RKO (cell line): ENCODE measurements at regions not wholly inside any gene's neighbourhood (a gene's known extent, or its start where the extent isn't known, plus 50 kb on each side); places are given as distances from the start of the nearest gene placed in this dataset.
"Not testable (repeated sequence)": the region's sequence is repeated elsewhere in the genome, so short reads cannot be mapped to it uniquely, and the experiment has no call there.

Source experiments
- DNase-seq: peaks from one replicate; pipeline ENCODE4 v3.0.0-alpha.2; 2016; ENCODE audit warnings: low spot score

GRCh38 chr14:35940291-35940690, 114.2 kb downstream of the BRMS1L start:
- no peak for DNase-seq

GRCh38 chr14:35938770-35939169, 112.6 kb downstream of the BRMS1L start:
- DNase-seq, result no peak

DNA sequence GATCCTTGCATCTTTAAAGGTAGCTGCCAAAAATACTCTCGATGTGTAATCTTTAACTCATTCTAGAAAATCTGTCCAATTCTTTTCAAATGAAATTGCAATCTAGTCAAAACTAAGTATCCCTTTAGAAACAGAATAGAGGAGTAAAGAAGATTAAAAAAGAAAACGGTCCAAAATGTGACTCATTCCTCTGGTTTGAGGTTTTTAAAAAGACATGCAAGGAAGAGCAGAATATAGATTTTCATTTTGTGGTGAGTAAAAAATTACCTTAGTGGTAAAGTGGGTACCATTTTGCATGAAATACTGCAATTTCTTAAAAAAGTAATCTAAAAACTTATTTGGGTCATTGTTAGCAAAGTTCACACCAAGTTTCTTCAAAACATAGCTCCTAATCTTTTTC, 108.4 kb downstream of the BRMS1L start:
- no peak for DNase-seq

- DNase-seq, result no peak
Measured at GRCh38 chr14:35932659-35933159, 106.6 kb downstream of the BRMS1L start.

DNA sequence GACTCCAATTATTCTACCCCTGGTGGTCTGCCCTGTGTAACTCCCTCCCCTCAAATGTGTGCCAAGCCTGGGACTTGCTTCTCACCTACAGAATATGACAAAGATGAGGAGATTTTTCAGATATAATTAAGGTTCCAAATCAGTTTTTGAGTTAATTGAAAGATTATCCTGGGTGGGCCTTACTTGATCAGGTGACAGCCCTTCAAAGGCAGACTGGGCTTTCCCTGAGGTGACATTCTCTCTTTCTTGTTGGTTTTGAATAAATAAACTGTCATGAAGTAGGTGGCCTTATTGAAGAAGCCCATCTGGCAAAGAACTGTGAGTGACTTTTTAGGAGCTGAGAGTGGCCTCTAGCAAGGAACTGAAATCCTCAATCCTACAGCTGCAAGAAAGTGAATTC, 106.0 kb downstream of the BRMS1L start:
- no peak for DNase-seq

- DNase-seq, result no peak
Measured at GRCh38 chr14:35931346-35931745, 105.2 kb downstream of the BRMS1L start.

- no peak for DNase-seq
Measured at GRCh38 chr14:35929186-35929585, 103.0 kb downstream of the BRMS1L start.

GRCh38 chr14:35927727-35928126, 101.6 kb downstream of the BRMS1L start:
- peak; percentile 19 for DNase-seq

- no peak for DNase-seq
Measured at GRCh38 chr14:35925319-35925718, 99.2 kb downstream of the BRMS1L start.

GRCh38 chr14:35922590-35922989, 96.5 kb downstream of the BRMS1L start:
- not testable (repeated sequence) for DNase-seq

- DNase-seq, result no peak
Measured at GRCh38 chr14:35921745-35922144, 95.6 kb downstream of the BRMS1L start.
